GM23248 (cell line): ENCODE measurements at regions not wholly inside any gene's neighbourhood (a gene's known extent, or its start where the extent isn't known, plus 50 kb on each side); places are given as distances from the start of the nearest gene placed in this dataset.

ENCODE experiments used
- EZH2 ChIP-seq: fragments of 200-600 bp; sonication (generic); IDR thresholded peaks from 2 replicates; pipeline ENCODE4 v1.6.1; 2018; ENCODE audit warnings: antibody characterized with exemption, mild to moderate bottlenecking; ENCODE audit not compliant: insufficient read depth, poor library complexity, severe bottlenecking
- EZH2phosphoT487 ChIP-seq: fragments of 200-600 bp; sonication (generic); IDR thresholded peaks from 2 replicates; pipeline ENCODE4 v1.6.1; 2018; ENCODE audit warnings: antibody characterized with exemption, moderate library complexity, mild to moderate bottlenecking, low read depth; ENCODE audit not compliant: insufficient read depth

- TF ChIP-seq EZH2 (no peak), EZH2phosphoT487 (no peak)
These were observed 85.2 kb upstream of the DCLK2 start for GRCh38 chr4:149993030-149993429.
